Esophagus squamous epithelium (tissue), 4 donors: ENCODE measurements at regions not wholly inside any gene's neighbourhood (a gene's known extent, or its start where the extent isn't known, plus 50 kb on each side); places are given as distances from the start of the nearest gene placed in this dataset.

Experiments
- CTCF ChIP-seq, 6 experiments: fragments of 450-650 bp in 4 of 6; fragments of 200-600 bp in 2 of 6; sonication (generic) in 2 of 6; IDR thresholded peaks; one replicate each; pipeline ENCODE4 v1.5.1; 2016 to 2019; ENCODE audit warnings: antibody characterized with exemption in 6 of 6, mild to moderate bottlenecking in 4 of 6, moderate library complexity in 4 of 6
- POLR2A ChIP-seq, 4 donors: fragments of 450-650 bp; IDR thresholded peaks; one replicate each; pipeline ENCODE4 v1.6.1; 2017; ENCODE audit warnings: antibody characterized with exemption in 4 of 4, mild to moderate bottlenecking in 4 of 4, moderate library complexity in 3 of 4

GRCh38 chrX:110444996-110445395 lies 86.3 kb downstream of the RTL9 start:
- TF ChIP-seq CTCF (IDR thresholded peaks at IDR 0.05) = no peak
- no peak for TF ChIP-seq POLR2A (IDR thresholded peaks at IDR 0.05)
